Stimulated activated CD4-positive, alpha-beta T cell treated with anti-CD3 and anti-CD28 coated beads, Interleukin-12 subunit alpha, Interleukin-12 subunit beta, amount 100 ng/mL, for 48 hours (primary cell): ENCODE measurements at regions not wholly inside any gene's neighbourhood (a gene's known extent, or its start where the extent isn't known, plus 50 kb on each side); places are given as distances from the start of the nearest gene placed in this dataset.
"Not testable (repeated sequence)": the region's sequence is repeated elsewhere in the genome, so short reads cannot be mapped to it uniquely, and the experiment has no call there.

Experiments
- DNase-seq, 3 donors: peaks; one replicate each; pipeline ENCODE4 v3.0.0-alpha.2; 2020; ENCODE audit warnings: low read depth in 2 of 3, low spot score in 1 of 3

DNA sequence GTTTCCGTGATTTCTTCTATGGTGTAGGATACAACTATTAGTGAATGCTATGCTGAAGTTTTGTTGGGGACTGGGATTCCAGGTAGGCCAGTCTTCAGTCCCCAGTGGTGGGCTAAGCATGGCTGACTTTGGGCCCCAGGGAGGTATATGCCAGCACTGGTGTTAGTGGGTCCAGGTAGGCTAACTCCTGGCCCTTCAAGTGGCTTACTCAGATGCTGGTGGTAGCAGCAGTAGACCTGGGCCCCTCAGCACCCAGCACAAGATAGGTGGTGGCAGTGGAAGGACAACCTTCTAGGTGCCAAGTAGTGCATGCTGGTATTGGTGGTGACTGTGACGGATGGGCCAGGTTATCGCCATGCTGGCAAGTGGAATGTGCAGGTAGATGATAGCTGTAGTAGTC lies 955.1 kb downstream of the TMTC2 start:
- no peak for DNase-seq

DNA sequence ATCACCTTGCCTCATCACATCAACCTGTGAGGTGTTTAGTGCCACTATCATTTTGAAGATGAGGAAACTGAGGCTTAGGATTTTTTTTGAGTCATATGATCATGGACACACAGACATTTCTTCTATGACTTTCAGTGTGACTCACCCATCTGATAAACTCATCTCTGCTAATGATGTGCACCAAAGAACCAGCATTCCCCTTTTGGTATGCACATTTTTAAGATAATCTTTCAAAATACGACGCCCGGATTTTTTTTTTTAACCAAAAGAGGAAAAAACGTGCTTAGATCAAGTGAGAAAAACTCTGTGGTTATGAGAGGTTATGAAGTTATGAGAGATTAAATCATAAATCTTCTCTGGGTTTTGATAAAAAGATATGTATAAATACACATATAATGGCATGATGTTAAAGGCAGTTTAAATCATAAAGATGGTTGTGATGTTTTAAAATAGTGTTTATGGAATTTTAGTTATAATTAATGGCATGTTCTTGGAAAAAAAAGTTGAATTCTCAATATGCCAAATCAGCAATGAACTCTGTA lies 948.1 kb downstream of the TMTC2 start:
- no peak for DNase-seq

DNA sequence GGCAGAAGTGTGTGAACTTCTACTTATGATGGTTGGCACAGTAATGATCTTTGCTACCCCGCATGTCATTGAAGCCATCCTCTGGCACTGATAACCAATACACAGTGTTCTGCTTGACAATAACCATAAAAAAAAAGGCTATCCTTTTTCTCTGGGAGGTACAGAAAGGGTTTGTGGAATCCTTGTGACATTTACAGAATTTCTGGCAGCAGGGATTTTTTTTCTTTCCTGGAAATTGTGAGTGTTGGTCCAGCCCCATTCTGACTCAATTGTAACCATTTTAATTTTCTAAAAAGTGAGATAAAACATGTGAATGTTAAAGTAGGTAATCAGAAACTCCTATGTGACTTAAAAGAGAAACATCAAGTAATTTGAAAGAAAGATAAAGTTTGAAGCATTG lies 943.8 kb downstream of the TMTC2 start:
- no peak for DNase-seq

DNA sequence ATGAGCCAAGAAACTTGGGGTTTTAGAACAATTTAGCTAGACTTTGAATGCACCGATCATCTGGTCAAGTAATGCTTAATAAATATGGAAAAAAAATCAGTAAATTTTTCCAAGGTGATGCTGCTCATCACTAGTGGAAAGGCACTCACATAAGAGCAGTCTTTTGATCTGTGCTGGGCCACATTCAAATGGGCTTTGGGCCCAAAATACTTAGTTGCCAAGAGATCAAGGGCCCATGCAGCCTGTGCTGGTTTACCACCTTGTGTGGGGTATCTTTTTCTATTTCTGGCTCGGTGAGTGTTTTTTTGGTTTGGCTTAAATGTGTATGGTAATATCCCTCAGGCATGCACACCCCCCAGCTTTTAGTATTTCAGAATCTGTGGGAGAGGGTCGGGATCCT lies 943.2 kb downstream of the TMTC2 start:
- DNase-seq: no peak

DNA sequence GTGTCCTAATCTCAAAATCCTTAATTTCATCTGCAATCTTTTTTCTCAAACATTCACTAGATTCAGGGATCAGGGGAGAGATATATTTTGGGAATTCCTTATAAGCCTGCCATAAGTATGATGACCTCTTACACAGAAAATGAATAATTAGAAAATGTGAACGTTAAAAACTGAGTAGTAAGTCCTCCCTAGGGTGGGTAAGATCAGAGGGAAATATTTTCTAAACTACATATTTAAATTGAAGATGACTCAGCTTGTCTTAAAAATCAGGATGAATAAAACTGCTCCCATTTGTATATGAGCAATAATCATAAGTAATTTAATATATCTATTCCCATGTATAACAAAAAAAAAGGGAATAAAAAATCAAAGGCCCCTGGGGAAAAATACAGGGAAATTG lies 935.5 kb downstream of the TMTC2 start:
- DNase-seq: no peak

DNA sequence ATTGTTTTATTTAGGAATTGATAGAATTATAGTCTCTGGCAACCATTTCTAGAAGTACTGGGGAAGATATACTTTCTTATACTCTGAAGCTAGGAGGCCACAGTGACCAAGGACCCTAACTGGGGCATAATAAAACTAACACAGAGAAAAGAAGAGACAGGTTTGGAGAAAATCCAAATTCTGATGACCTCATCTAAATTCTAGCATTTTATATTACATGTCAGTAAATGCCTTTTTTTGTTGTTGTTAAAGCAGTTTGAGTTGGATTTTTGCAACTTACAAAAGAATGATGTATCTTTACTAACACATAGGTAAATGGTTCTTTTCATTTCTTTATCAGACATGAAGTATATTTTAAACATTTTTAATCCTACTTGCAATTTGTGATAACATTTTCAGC lies 933.3 kb downstream of the TMTC2 start:
- no peak for DNase-seq

DNA sequence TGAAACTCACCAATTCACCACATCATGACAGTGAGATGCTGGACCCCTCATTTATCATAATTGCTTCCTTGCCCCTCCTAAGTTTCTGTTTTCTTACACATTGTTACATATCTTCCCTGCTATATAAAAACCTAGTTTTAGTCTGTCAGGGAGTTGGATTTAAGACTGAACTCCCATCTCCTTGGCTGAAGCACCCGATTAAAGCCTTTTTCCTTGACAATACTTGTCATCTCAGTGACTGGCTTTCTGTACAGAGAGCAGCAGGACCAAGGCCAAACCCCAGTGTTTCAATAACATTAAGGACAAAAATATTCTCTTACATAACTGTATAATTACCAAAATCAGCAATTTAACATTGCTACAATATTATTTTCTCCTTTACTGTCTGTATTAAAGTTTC lies 928.4 kb downstream of the TMTC2 start:
- DNase-seq: no peak

DNA sequence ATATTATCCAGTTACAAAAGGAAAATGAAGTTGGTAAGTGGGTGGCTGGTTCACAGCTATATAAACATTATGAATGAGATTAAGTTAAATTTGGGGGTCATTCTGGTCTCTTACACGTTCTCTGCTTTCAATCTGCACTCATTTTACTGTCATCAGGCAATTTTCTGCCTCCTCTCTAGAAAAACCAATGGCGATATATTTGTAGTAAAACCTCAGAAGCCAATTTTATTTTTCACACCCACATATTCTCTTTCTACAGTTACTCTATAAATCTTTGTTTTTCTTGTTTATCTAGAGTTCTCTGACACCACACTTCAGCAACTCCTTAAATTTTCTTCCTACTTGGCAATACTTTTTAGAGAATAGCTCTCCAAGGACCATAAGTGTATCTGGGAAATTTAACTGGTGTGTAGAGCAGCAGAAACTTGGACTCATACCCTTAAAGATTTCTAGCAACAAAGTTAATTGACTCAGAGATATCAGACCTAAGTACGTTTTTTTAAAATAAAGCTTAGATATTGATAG lies 926.9 kb downstream of the TMTC2 start:
- DNase-seq: no peak

DNA sequence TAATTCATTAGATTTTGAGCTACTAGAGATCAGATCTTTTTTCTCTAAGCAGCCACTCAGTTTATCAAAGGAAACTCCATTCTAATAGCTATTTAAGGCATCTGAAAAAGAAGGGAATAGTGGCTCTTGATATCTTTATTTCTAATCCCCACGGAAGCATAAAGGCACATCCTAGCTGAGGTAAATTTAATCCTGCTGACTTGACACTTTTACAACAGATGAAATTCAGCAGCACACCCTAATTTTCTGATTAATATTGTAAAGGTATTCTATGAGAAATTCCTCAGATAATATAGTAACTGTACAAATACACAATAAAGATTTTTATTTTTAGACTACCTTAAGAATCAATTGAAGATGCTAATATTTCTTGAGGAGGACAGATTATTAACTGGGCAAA lies 916.4 kb downstream of the TMTC2 start:
- DNase-seq: no peak

DNA sequence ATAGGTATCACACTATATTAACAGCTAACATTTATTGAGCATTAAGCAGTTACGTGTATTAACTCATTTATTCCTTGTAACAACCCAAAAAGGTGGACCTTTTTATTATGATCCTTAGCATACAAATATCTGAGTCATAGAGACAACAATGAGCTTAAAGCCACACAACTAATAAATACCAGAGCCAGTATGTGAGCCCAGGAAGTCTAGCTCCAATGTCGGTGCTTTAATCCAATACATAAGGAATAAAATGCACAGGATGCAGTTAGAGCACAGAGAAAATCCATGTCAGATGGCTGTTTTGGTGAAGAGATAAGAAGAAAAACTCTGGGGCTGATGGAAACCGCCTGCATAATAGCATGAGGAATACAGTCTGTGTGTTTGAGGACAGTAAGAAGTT lies 888.6 kb downstream of the TMTC2 start:
- DNase-seq: no peak

DNA sequence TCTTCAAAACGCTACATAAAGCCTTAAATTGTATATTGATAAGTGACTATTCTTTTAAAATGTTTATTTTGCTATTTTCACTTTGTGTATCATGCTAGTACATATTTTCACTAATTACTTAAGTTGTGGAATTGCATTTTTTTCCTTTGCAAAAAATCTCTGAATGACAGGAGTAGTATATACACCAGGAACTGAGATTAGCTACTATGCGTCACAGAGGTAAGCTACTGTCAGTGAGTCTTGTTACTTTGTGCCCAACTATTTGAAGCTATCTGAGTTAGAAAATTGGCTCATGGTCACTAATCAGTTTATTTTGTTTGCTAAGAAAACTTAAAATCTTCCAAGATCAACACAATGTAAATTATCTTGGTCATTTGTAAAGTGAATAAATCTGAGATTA lies 887.4 kb downstream of the TMTC2 start:
- no peak for DNase-seq

DNA sequence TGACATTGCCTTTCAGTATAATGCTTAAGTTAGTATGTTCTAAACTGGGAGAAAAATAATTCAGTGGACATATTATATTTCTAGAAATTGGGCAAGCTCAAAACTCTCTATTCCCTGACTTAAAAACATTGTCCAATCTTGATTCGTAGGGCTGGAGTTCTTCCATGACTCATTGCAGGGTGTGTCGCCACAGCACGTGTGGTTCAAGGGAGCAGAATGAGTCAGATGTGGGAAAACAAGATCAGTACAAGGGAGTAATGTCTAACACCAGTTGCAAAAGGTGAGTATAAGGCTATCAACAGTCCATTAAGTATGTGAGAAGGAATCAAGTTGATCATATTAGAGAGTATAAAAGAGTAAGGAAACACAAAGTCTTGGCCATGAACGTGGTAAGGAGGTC lies 887.0 kb downstream of the TMTC2 start:
- DNase-seq: no peak

DNA sequence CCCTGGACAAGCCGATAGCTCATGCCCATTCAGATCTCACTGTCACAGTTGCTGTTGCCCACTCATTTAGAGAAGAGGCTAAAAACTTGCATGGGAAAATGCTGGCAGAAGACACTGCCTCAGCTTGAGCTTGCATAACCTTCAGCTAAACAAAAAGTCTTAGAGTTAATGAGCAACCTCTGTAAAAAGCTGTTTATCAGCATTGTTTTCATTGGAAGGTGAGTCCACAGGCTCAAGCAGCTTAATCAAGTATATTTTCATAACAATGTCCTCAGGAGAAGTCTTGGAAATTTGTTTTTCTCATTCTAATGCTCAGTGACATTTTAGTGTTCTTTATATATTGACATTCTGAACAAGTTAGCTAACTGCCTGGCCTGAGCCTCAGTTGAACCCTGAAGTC lies 872.9 kb downstream of the TMTC2 start:
- DNase-seq: no peak

DNA sequence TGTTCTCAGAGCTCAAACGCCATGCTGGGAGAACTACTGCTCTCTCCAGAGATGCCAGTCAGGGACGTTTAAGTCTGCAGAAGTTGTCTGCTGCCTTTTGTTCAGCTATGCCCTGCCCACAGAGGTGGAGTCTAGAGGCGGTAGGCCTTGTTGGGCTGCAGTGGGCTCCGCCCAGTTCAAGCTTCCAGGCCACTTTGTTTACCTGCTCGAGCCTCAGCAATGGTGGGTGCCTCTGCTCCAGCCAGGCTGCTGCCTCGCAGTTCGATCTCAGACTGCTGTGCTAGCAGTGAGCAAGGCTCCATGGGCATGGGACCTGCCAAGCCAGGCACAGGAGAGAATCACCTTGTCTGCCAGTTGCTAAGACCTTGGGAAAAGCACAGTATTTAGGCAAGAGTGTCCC lies 869.3 kb downstream of the TMTC2 start:
- not testable (repeated sequence) for DNase-seq

DNA sequence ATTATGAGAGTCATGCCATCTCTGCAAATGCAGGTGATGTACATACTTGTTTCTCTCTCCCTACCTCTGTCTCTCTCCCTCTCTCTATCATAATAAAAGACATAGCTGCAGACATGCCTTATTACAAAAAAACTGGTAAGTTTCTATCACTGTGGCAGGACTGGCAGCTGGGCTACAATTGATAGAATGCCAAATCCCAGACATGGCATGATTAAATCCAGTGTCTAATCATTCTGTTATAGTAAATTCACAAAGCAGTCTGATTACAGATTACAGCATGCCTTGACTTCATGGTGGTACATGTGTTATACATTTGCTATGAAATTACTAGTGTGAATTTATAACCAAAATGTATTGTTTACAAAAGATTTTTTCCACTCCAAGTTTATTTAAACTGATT lies 854.7 kb downstream of the TMTC2 start:
- DNase-seq: no peak

DNA sequence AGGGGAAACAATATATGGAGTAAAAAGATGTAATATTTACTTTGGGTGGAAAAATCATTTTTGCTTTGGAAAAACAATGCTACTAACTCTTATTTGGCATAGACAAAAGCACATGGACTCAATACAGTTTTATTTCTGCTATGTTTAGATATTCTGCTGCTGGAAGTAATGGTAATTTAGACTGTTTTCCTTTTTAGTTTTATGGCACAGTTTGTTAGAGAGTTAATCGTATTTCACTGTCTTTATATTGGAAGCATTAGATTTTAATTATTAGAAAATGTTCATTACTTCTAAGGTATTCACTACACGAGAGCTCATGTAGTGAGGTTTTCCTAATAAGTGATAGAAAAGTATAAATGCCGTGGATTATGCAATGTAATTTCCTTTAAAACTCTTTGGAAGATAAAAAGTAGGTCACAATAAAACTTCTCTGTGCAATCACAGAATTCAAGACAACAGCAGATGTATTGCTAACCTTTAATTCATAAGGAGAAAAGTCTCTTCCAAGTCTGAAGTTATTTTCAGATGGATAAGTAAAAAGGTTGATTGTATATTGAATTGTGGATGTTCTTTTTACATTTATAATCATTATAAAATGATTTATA lies 851.8 kb downstream of the TMTC2 start:
- DNase-seq: no peak

DNA sequence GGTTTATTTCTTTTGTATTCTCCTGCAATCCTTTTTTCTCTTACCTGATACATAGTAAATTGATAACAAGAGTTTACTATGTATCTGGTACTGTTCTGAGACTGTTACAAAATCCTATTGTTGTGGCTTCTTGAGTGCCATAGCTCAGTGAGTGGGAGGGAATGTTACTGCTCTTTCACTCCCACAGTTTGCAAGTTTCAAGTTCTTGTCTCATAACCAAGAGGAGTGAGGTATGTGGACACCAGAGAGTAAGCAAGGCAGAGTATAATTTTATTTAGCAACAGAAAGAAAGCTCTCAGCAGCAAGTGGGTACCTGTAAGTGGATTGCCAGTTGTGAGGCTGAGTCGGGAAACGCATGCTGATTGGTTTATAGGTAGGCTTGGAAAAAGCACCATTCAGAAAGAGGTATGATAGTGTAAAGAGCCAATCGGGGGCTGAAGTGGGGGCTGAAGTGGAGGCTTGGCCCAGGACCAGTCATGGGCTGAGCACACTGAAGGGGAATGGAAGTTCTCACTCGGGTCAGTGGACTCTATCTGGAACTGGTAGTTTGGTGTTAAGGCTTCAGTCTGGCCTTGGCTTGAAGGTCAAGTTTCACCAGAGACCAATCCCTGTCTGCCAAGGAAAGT lies 850.8 kb downstream of the TMTC2 start:
- DNase-seq: no peak

DNA sequence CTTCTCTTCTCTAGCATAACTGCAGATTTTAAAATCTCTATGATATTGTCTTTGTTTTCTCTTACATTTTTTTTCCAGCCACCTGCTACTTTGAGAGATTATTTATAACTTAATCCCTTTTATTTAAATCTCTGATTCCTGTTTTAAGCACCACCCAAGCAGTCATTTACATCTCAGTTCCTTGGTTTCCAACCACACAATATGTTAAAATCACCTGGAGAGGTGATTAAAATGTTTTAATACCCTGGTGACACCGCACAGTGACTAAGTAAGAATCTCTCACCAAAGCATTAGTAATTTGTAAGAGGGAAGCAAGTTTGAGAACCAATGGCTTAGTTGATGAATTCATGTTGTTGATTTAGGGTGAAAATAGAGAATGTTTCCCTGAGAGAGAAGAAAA lies 849.8 kb downstream of the TMTC2 start:
- no peak for DNase-seq

DNA sequence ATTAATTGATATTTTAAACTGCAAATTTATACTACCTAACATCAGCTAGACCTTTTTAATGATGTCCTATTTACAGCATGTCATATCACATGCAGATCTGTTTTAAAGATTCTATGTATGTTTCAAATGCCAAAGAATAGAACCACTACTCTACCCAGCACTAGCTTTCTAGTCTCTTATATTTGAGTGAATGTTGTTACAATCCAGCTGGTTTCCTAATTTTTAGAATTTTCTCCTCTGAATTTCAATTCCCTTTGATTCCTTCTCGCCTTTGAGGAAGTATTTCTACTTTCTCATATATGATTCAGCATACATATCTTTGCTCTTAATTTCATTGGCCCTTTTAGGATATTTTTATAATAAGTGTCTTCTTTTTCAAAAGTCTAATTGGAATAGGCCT lies 841.9 kb downstream of the TMTC2 start:
- DNase-seq: no peak

DNA sequence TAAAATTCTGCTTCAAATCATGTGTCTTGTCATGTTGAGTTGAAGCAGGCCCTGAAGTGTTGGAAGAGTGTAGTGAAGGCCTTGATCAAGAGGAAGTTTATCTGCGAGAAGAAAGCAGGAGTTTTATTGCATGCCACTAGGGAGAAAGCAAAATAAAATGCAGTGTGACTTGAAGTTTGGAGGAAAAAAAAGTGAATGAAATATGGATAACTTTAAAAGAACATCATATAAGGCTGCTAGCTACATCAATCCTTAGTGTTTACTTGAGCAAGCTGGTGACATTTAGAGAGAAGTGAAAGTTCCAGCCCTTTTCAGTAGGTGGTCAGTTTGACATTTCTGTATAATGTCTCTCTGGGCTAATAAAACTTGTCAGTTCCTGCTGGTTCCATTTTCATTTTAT lies 841.1 kb downstream of the TMTC2 start:
- no peak for DNase-seq

DNA sequence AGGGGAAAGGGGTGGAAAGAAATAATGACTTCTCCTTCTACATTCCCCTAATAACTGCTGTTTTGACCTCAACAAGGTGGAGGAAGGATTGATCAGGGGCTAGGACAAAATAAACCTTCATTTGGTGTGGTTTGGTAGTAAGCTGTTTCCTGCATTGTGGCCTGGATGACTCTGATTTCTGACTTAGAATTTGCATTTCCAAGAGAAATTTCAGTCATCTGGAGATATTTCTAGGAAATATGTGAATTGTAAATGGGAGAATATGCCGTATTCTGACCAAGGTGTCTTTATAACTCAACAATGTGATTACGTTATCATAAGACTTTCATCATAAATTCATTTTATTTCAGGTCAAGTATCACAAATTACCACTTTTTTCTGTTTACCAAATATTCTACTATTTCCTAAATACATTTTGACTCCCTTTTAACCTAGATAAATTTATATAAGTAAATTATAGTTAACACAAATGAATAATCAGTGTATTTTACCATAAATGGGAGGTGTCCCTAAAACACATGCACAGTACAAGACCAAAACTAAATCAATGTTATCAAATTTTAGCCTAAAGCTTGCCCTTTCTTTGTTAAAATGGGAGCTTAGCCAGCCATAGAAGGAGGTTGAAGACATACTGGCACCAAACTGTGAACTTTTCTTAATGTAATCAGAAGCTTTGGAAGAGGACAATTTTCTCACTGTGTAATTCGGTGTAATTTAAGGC lies 828.8 kb downstream of the TMTC2 start:
- no peak for DNase-seq

DNA sequence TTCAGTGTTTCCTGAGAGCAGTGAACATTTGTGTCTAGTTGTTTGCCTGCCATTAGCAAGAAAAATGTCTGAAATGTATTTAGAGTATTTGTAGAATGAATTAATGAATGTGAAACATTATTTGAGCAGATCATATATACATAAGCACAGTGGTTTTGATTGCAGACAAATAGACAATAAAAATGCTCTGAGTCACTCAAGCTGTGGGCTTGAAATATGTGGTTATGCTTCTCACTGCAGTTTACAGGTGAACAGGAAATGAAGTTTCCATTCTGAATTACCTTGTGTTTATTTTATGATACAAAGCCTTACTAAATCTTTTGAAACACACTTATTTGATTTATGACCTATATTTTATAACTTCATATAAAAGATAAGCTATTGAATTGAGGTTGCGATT lies 827.7 kb downstream of the TMTC2 start:
- no peak for DNase-seq
